ENCODE measurements at regions not wholly inside any gene's neighbourhood (a gene's known extent, or its start where the extent isn't known, plus 50 kb on each side); places are given as distances from the start of the nearest gene placed in this dataset.

DNA sequence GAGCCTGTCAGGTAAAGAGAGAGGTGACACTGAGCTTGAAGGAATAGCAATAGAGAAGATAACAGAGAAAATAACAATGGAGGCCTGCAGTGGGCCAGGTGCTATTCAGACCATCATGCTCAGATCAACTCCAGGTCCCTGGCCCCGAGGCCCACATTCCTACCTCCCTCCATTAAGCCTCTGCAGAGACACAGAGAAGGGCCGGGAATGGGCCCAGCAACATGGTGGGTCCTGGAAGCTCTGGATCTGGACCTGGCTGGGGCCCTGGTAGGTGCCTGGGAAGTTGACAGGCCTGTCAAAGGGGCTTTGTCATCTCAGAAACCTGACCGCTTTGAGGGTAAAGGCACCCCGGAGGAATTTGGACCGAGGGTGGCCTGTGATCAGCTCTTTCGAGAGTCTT, 159.7 kb upstream of the GLI2 start:
- Histone ChIP-seq H3K4me3 (ENCODE audit: control extremely low read depth in 1 of 5, extremely low read depth in 1 of 5, insufficient read depth in 1 of 5, low read depth in 2 of 5, low read length in 4 of 5) (no peak overlapping the region), H3K27me3 (replicated peaks in 1 of 4; ENCODE audit: control extremely low read depth in 1 of 4, control insufficient read depth in 3 of 4, insufficient read depth in 4 of 4, low read length in 3 of 4) (peaks cover 0 to 10% (median 0%) of the 10 kb centered on the region in 4 experiments), H3K9me3 (ENCODE audit: control extremely low read depth in 1 of 3, control insufficient read depth in 2 of 3, insufficient read depth in 1 of 3, low read length in 2 of 3) (no peaks in the 10 kb centered on the region), H3K36me3 (replicated peaks in 1 of 2; ENCODE audit: control extremely low read depth in 1 of 2, control insufficient read depth in 1 of 2, extremely low read depth in 1 of 2, insufficient read depth in 2 of 2, low read length in 1 of 2) (no peaks in the 10 kb centered on the region), H2AFZ (ENCODE audit: insufficient read depth, low read depth, low read length, poor library complexity, severe bottlenecking) (no peak overlapping the region), H4K20me1 (ENCODE audit: control insufficient read depth, insufficient read depth, low read length, poor library complexity, severe bottlenecking) (no peaks in the 10 kb centered on the region), H3K27ac (ENCODE audit: low read length in 2 of 2) (no peak overlapping the region), H3K79me2 (ENCODE audit: control insufficient read depth, insufficient read depth, low read length) (no peaks in the 10 kb centered on the region), H3K4me2 (replicated peaks; ENCODE audit: low read depth, low read length, poor library complexity, severe bottlenecking) (no peak overlapping the region), H3K4me1 (ENCODE audit: control insufficient read depth in 2 of 2, insufficient read depth in 2 of 2, low read length in 2 of 2) (no peaks in the 10 kb centered on the region), H3K9ac (ENCODE audit: low read length) (no peak overlapping the region)
- intact Hi-C loops (cut with micrococcal nuclease), result no loop called here
- Mint-ChIP-seq H3K4me3 (no peak overlapping the region), H3K4me1 (no peaks in the 10 kb centered on the region), H3K27ac (no peak overlapping the region), H3K9me3 (ENCODE audit: insufficient read depth) (no peaks in the 10 kb centered on the region), H3K27me3 (peaks cover 31% of the 10 kb centered on the region)
- no peak for TF ChIP-seq EZH2 (IDR thresholded peaks at IDR 0.05; ENCODE audit: borderline replicate concordance, insufficient read depth, low read depth, low read length, poor library complexity, severe bottlenecking)
- TF ChIP-seq, protein P1, sequence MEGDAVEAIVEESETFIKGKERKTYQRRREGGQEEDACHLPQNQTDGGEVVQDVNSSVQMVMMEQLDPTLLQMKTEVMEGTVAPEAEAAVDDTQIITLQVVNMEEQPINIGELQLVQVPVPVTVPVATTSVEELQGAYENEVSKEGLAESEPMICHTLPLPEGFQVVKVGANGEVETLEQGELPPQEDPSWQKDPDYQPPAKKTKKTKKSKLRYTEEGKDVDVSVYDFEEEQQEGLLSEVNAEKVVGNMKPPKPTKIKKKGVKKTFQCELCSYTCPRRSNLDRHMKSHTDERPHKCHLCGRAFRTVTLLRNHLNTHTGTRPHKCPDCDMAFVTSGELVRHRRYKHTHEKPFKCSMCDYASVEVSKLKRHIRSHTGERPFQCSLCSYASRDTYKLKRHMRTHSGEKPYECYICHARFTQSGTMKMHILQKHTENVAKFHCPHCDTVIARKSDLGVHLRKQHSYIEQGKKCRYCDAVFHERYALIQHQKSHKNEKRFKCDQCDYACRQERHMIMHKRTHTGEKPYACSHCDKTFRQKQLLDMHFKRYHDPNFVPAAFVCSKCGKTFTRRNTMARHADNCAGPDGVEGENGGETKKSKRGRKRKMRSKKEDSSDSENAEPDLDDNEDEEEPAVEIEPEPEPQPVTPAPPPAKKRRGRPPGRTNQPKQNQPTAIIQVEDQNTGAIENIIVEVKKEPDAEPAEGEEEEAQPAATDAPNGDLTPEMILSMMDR (IDR thresholded peaks at IDR 0.05), result no peak
- ChIA-PET POLR2A (no interaction called here), CTCF (no interaction called here)
- 96% methylated on average over 5 of the region's 6 CpGs for WGBS (ENCODE audit: insufficient coverage)
- ATAC-seq (ENCODE audit: low read depth), result no peak
- no peak for DNase-seq

DNA sequence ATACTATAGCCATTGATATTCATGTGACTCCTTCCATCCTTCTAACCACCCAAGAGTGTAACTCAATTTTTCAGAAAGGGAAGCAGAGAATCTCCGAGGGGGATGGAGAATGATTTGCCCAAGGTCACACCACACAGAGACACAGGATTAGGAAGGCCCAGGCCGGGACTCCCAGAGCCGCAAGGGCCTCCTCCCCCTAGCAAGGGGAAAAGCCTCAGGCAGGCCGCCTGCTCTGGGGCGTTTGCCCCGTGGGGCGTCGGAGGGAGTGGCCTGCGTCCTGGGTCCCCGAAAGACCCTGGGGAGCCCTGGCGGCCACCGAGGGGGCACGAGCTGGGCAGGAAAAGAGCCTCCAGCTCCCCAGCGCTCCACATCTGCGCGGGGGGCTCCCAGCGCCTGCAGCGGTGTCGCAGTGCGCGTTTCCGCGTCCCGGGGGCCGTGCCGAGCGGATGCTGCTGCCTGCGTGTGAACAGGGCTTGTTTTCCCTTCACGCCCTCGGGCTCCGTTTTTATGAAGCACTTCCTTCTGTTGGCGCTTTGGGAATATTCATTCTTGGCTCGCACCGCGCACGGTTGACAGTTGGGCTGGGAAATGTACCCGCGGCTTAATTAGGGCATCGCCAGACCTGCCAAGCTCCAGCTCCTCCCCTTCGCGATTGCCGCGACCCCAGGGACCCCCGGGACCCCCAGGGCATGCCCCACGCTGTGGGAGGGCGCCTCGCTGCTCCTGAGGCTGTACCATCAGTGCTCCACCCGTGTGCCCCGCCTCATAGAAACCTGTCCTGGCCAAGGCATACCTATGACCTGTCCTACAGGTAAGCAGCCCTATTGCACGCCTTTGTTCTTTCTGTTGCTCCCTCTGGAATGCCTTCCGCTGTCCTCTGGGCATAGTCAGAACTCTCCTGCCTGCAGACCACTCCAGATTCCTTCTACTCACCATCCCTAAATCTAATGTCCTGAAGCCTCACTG, 158.9 kb upstream of the GLI2 start:
- ATAC-seq (ENCODE audit: low read depth) (no peak), DNase-seq (no peak)
- Histone ChIP-seq H4K20me1 (ENCODE audit: control insufficient read depth, insufficient read depth, low read length, poor library complexity, severe bottlenecking) (no peaks in the 10 kb centered on the region), H3K36me3 (replicated peaks in 1 of 2; ENCODE audit: control extremely low read depth in 1 of 2, control insufficient read depth in 1 of 2, extremely low read depth in 1 of 2, insufficient read depth in 2 of 2, low read length in 1 of 2) (no peaks in the 10 kb centered on the region), H3K79me2 (ENCODE audit: control insufficient read depth, insufficient read depth, low read length) (no peaks in the 10 kb centered on the region), H3K27ac (ENCODE audit: low read length in 2 of 2) (no peak overlapping the region), H3K4me1 (ENCODE audit: control insufficient read depth in 2 of 2, insufficient read depth in 2 of 2, low read length in 2 of 2) (no peaks in the 10 kb centered on the region), H3K9me3 (ENCODE audit: control extremely low read depth in 1 of 3, control insufficient read depth in 2 of 3, insufficient read depth in 1 of 3, low read length in 2 of 3) (no peaks in the 10 kb centered on the region), H3K9ac (ENCODE audit: low read length) (no peak overlapping the region), H2AFZ (ENCODE audit: insufficient read depth, low read depth, low read length, poor library complexity, severe bottlenecking) (no peak overlapping the region), H3K27me3 (replicated peaks in 1 of 4; ENCODE audit: control extremely low read depth in 1 of 4, control insufficient read depth in 3 of 4, insufficient read depth in 4 of 4, low read length in 3 of 4) (peaks cover 0 to 10% (median 0%) of the 10 kb centered on the region in 4 experiments), H3K4me3 (ENCODE audit: control extremely low read depth in 1 of 5, extremely low read depth in 1 of 5, insufficient read depth in 1 of 5, low read depth in 2 of 5, low read length in 4 of 5) (no peak overlapping the region), H3K4me2 (replicated peaks; ENCODE audit: low read depth, low read length, poor library complexity, severe bottlenecking) (no peak overlapping the region)
- TF ChIP-seq, protein P1 (IDR thresholded peaks at IDR 0.05), result no peak
- no peak for TF ChIP-seq EZH2 (IDR thresholded peaks at IDR 0.05; ENCODE audit: borderline replicate concordance, insufficient read depth, low read depth, low read length, poor library complexity, severe bottlenecking)
- Mint-ChIP-seq H3K27ac (no peak overlapping the region), H3K4me1 (no peaks in the 10 kb centered on the region), H3K27me3 (peaks cover 31% of the 10 kb centered on the region), H3K9me3 (ENCODE audit: insufficient read depth) (no peaks in the 10 kb centered on the region), H3K4me3 (no peak overlapping the region)
- POLR2A ChIA-PET, result no interaction called here
- CTCF ChIA-PET, result no interaction called here
- 9% methylated on average over 50 of the region's 51 CpGs for WGBS (ENCODE audit: insufficient coverage)
- intact Hi-C loops (cut with micrococcal nuclease), result no loop called here

Data from B cell (primary cell).